MM.1S (cell line): ENCODE measurements at regions not wholly inside any gene's neighbourhood (a gene's known extent, or its start where the extent isn't known, plus 50 kb on each side); places are given as distances from the start of the nearest gene placed in this dataset.

Experiments used
- DNase-seq: peaks from one replicate; pipeline ENCODE4 v3.0.0-alpha.2; 2015
- H2AFZ ChIP-seq: fragments of 300-600 bp; sonication (generic); 2 replicates; pipeline ENCODE4 v1.6.0; 2016; ENCODE audit warnings: antibody characterized with exemption, low read length
- H3F3A ChIP-seq: fragments of 300-600 bp; sonication (generic); 2 replicates; pipeline ENCODE4 v1.6.1; 2016; ENCODE audit warnings: mild to moderate bottlenecking, antibody characterized with exemption, low read length, moderate library complexity, mixed read lengths; ENCODE audit not compliant: insufficient read depth
- H3K27ac ChIP-seq: fragments of 300-600 bp; sonication (generic); 2 replicates; pipeline ENCODE4 v1.5.1; 2016; ENCODE audit warnings: mild to moderate bottlenecking, low read length
- H3K27me3 ChIP-seq: fragments of 300-600 bp; sonication (generic); replicated peaks from 2 replicates; pipeline ENCODE4 v1.6.0; 2016; ENCODE audit warnings: low read length; ENCODE audit not compliant: insufficient read depth
- H3K36me3 ChIP-seq: fragments of 300-600 bp; sonication (generic); replicated peaks from 2 replicates; pipeline ENCODE4 v1.6.1; 2016; ENCODE audit warnings: mild to moderate bottlenecking, low read length, mixed read lengths; ENCODE audit not compliant: insufficient read depth
- H3K4me1 ChIP-seq: fragments of 300-600 bp; sonication (generic); 2 replicates; pipeline ENCODE4 v1.6.1; 2016; ENCODE audit warnings: low read length, mixed read lengths
- H3K4me2 ChIP-seq: fragments of 300-600 bp; sonication (generic); 2 replicates; pipeline ENCODE4 v1.6.0; 2016; ENCODE audit warnings: low read depth, low read length
- H3K4me3 ChIP-seq: fragments of 300-600 bp; sonication (generic); 2 replicates; pipeline ENCODE4 v1.5.1; 2016; ENCODE audit warnings: low read length, mixed read lengths
- H3K79me2 ChIP-seq: fragments of 300-600 bp; sonication (generic); 2 replicates; pipeline ENCODE4 v1.6.1; 2016; ENCODE audit warnings: mixed run types, low read length, mixed read lengths
- H3K9ac ChIP-seq: fragments of 300-600 bp; sonication (generic); 2 replicates; pipeline ENCODE4 v1.6.1; 2016; ENCODE audit warnings: low read length, mixed read lengths
- H3K9me2 ChIP-seq: fragments of 300-600 bp; sonication (generic); replicated peaks from 2 replicates; pipeline ENCODE4 v1.6.1; 2016; ENCODE audit warnings: mild to moderate bottlenecking, low read length, mixed read lengths; ENCODE audit not compliant: insufficient read depth
- H3K9me3 ChIP-seq: fragments of 300-600 bp; sonication (generic); replicated peaks from 2 replicates; pipeline ENCODE4 v1.6.1; 2016; ENCODE audit warnings: mild to moderate bottlenecking, low read length, mixed read lengths; ENCODE audit not compliant: insufficient read depth
- H4K20me1 ChIP-seq: fragments of 300-600 bp; sonication (generic); 2 replicates; pipeline ENCODE4 v1.6.1; 2016; ENCODE audit warnings: mild to moderate bottlenecking, low read length, moderate library complexity, mixed read lengths; ENCODE audit not compliant: insufficient read depth
- EZH2 ChIP-seq: fragments of 300-600 bp; sonication (generic); optimal IDR thresholded peaks from 2 replicates; pipeline ENCODE3; 2017; ENCODE audit warnings: low read depth, mild to moderate bottlenecking, antibody characterized with exemption, low read length, mixed read lengths
- EZH2phosphoT487 ChIP-seq: fragments of 300-600 bp; sonication (generic); IDR thresholded peaks from 2 replicates; pipeline ENCODE4 v1.6.1; 2018; ENCODE audit warnings: antibody characterized with exemption, low read length
- TF ChIP-seq, protein P1 (sequence below): fragments of 300-600 bp; sonication (generic); IDR thresholded peaks from 2 replicates; pipeline ENCODE4 v1.5.1; 2016; ENCODE audit warnings: antibody characterized with exemption, low read length, mixed read lengths

DNA sequence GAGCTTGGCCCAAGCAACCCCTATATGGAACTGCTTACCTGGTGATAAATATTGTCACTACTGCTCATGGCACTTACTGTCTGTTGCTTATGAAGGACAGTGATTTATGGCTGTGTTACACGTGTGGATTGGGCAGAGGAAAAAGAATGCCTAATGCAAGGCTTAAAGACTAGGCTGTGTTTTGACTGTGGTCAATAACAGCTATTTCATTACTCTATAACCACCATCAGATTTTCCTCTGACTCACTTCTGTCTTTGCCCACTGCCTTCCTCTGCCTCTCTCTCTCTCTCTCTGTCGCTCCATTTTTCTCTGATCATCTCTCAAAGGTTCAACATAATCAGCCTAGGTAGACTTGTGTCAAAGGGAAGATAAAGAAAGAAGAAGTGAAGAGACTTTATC lies 96.2 kb downstream of the TLR4 start:
- H3K27ac ChIP-seq, result no peak overlapping the region
- H3K4me2 ChIP-seq, result no peak overlapping the region
- no peaks in the 10 kb centered on the region for H3K9me2 ChIP-seq
- H3K27me3 ChIP-seq, result no peaks in the 10 kb centered on the region
- TF ChIP-seq, protein P1, sequence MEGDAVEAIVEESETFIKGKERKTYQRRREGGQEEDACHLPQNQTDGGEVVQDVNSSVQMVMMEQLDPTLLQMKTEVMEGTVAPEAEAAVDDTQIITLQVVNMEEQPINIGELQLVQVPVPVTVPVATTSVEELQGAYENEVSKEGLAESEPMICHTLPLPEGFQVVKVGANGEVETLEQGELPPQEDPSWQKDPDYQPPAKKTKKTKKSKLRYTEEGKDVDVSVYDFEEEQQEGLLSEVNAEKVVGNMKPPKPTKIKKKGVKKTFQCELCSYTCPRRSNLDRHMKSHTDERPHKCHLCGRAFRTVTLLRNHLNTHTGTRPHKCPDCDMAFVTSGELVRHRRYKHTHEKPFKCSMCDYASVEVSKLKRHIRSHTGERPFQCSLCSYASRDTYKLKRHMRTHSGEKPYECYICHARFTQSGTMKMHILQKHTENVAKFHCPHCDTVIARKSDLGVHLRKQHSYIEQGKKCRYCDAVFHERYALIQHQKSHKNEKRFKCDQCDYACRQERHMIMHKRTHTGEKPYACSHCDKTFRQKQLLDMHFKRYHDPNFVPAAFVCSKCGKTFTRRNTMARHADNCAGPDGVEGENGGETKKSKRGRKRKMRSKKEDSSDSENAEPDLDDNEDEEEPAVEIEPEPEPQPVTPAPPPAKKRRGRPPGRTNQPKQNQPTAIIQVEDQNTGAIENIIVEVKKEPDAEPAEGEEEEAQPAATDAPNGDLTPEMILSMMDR, result no peak
- TF ChIP-seq EZH2 (no peak), EZH2phosphoT487 (no peak)
- no peaks in the 10 kb centered on the region for H3K4me1 ChIP-seq
- H2AFZ ChIP-seq, result no peak overlapping the region
- H3K9ac ChIP-seq, result no peak overlapping the region
- H3F3A ChIP-seq, result no peaks in the 10 kb centered on the region
- H3K36me3 ChIP-seq, result no peaks in the 10 kb centered on the region
- no peaks in the 10 kb centered on the region for H4K20me1 ChIP-seq
- H3K4me3 ChIP-seq, result no peak overlapping the region
- no peaks in the 10 kb centered on the region for H3K9me3 ChIP-seq
- no peak for DNase-seq
- no peaks in the 10 kb centered on the region for H3K79me2 ChIP-seq

DNA sequence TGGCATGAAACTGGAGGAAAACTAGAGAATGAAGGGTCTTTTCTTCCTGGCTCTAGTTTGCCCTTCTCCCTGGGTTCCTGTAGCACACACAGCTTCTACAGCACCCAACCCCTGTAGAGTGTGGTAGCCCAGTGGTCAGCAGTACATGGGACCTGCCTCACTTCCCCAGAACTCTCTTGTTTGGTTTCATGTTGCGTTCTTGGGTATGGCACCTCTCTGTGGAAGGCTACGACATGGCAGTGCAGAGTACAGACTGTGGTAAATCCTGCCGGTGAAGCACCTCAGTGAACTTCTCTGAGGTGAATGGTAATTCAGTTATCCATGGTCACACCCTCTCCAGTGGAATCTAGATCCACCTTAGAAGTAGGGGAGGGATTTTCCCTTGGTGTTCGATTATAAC lies 105.5 kb downstream of the TLR4 start:
- H3K27me3 ChIP-seq, result no peaks in the 10 kb centered on the region
- H4K20me1 ChIP-seq, result no peaks in the 10 kb centered on the region
- H3K9me3 ChIP-seq, result no peaks in the 10 kb centered on the region
- no peak overlapping the region for H2AFZ ChIP-seq
- H3K27ac ChIP-seq, result no peak overlapping the region
- TF ChIP-seq, protein P1, result no peak
- TF ChIP-seq EZH2phosphoT487, result no peak
- TF ChIP-seq EZH2, result no peak
- no peaks in the 10 kb centered on the region for H3K36me3 ChIP-seq
- H3K4me1 ChIP-seq, result no peaks in the 10 kb centered on the region
- H3K9me2 ChIP-seq, result no peaks in the 10 kb centered on the region
- H3K4me3 ChIP-seq, result no peak overlapping the region
- H3K79me2 ChIP-seq, result no peaks in the 10 kb centered on the region
- no peak overlapping the region for H3K9ac ChIP-seq
- H3F3A ChIP-seq, result no peaks in the 10 kb centered on the region
- no peak for DNase-seq
- no peak overlapping the region for H3K4me2 ChIP-seq

DNA sequence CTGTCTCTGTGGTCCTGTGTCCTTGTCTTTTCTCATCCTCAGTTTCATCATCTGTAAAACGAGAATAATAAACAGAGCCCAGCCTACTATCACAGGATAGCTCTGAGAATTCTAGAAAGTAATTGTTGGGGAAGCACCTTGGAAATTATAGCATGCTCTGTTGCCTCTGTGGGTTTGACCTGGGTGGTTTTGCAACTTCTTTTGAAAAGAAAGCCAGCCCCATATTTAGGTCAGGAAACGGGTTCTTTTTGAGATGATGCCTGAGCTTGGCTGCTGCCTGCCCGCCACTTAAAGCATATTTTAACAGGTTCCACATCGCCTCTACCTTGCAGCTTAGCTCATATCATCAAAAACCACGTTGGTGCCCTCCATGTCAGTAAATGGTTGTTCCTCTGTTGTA lies 111.1 kb downstream of the TLR4 start:
- H2AFZ ChIP-seq, result no peak overlapping the region
- no peak for DNase-seq
- no peak overlapping the region for H3K9ac ChIP-seq
- no peaks in the 10 kb centered on the region for H3K4me1 ChIP-seq
- no peaks in the 10 kb centered on the region for H3K36me3 ChIP-seq
- no peak overlapping the region for H3K27ac ChIP-seq
- H3K4me2 ChIP-seq, result no peak overlapping the region
- H3K9me2 ChIP-seq, result no peaks in the 10 kb centered on the region
- no peaks in the 10 kb centered on the region for H3K9me3 ChIP-seq
- H3F3A ChIP-seq, result no peaks in the 10 kb centered on the region
- H3K79me2 ChIP-seq, result no peaks in the 10 kb centered on the region
- H3K27me3 ChIP-seq, result no peaks in the 10 kb centered on the region
- no peak overlapping the region for H3K4me3 ChIP-seq
- TF ChIP-seq EZH2phosphoT487 (no peak), EZH2 (no peak)
- TF ChIP-seq, protein P1, result no peak
- H4K20me1 ChIP-seq, result no peaks in the 10 kb centered on the region

DNA sequence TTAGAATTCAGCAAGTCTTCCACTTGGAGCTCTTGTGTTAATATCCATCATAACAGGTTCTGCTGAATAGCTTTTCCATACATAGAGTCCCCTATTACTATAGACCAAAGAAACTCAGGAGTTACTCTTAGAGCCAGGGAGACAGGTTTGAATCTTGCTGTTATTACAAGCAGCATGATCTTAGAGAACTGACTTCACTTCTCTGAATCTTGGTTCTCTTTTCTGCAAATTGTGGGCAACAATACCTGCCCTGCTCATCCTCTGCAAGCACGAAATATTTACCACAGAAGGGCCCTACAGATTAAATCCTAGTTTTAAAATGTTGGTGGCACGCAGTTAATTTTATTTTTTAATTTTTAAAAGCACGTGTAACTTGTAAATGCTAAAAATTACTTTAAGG lies 111.7 kb downstream of the TLR4 start:
- no peaks in the 10 kb centered on the region for H3K27me3 ChIP-seq
- no peaks in the 10 kb centered on the region for H3K79me2 ChIP-seq
- no peak for TF ChIP-seq EZH2phosphoT487
- no peak for TF ChIP-seq EZH2
- TF ChIP-seq, protein P1, result no peak
- H3K4me2 ChIP-seq, result no peak overlapping the region
- H2AFZ ChIP-seq, result no peak overlapping the region
- no peaks in the 10 kb centered on the region for H3K36me3 ChIP-seq
- no peaks in the 10 kb centered on the region for H3F3A ChIP-seq
- no peaks in the 10 kb centered on the region for H3K9me2 ChIP-seq
- H3K4me3 ChIP-seq, result no peak overlapping the region
- no peak overlapping the region for H3K9ac ChIP-seq
- H3K4me1 ChIP-seq, result no peaks in the 10 kb centered on the region
- no peaks in the 10 kb centered on the region for H4K20me1 ChIP-seq
- no peak overlapping the region for H3K27ac ChIP-seq
- no peaks in the 10 kb centered on the region for H3K9me3 ChIP-seq
- DNase-seq, result no peak
